HepG2 (cell line): ENCODE measurements at regions not wholly inside any gene's neighbourhood (a gene's known extent, or its start where the extent isn't known, plus 50 kb on each side); places are given as distances from the start of the nearest gene placed in this dataset.
A peak's percentile ranks its signal among the peaks of the same experiment; 100 is the strongest.

Source experiments
- ATAC-seq: fragments of 200-7000 bp; cut with Tn5 transposase; 3 replicates; pipeline ENCODE4 v1.9.1; 2020; ENCODE audit warnings: mild to moderate bottlenecking, moderate library complexity
- BruUV-seq: library from RNA; stranded (reverse); fragments of 400-500 nt; replicated peaks from 2 replicates; lab custom pipeline; 2021; lab: Mats Ljungman, UMichigan
- CTCF ChIA-PET: fragments of 300-600 bp; formaldehyde crosslinking; extraction: SDS; loops from one replicate; lab custom pipeline; 2021; ENCODE audit warnings: low total read pairs, inconsistent platforms, low intra/inter-chr PET ratio; lab: Yijun Ruan, JAX
- POLR2A ChIA-PET: fragments of 350-600 bp; sonication (Branson Sonifier 250); formaldehyde crosslinking; loops from one replicate; lab custom pipeline; 2020; ENCODE audit warnings: antibody characterized with exemption, inconsistent platforms; lab: Yijun Ruan, JAX
- DNase-seq: peaks from one replicate; pipeline ENCODE4 v3.0.0-alpha.2; 2015; ENCODE audit warnings: low spot score
- FAIRE-seq: peaks from 3 replicates; lab custom pipeline; 2011; peaks lifted over from hg19 to GRCh38; lab: Jason Lieb, UNC
- H2AFZ ChIP-seq: one replicate; pipeline ENCODE4 v1.6.1; 2011; ENCODE audit warnings: low read length, inconsistent platforms
- H3K27ac ChIP-seq: fragments of 300-600 bp; 3 replicates; pipeline ENCODE4 v1.8.0; 2011; ENCODE audit warnings: mixed run types, mild to moderate bottlenecking, mixed read lengths, low read length, inconsistent platforms; ENCODE audit not compliant: insufficient read depth; ENCODE audit errors: extremely low read length
- H3K27me3 ChIP-seq, 2 experiments: fragments of 200-600 bp in 1 of 2; 2 replicates in 1 of 2; 3 replicates in 1 of 2; pipeline versions ENCODE4 v1.6.0 to v1.8.0; 2011; ENCODE audit warnings: low read length in 2 of 2, mild to moderate bottlenecking in 2 of 2, moderate library complexity in 2 of 2, inconsistent platforms in 1 of 2; ENCODE audit not compliant: insufficient read depth in 2 of 2, control insufficient read depth in 1 of 2
- H3K36me3 ChIP-seq, 2 experiments: fragments of 200-600 bp in 1 of 2; replicated peaks in 1 of 2; 2 replicates in 1 of 2; 3 replicates in 1 of 2; pipeline versions ENCODE4 v1.5.1 to v1.8.0; 2011; ENCODE audit warnings: low read length in 2 of 2, inconsistent platforms in 1 of 2; ENCODE audit not compliant: insufficient read depth in 2 of 2, control insufficient read depth in 1 of 2
- H3K4me1 ChIP-seq: 2 replicates; pipeline ENCODE4 v1.5.1; 2012; ENCODE audit warnings: low read length, inconsistent platforms; ENCODE audit not compliant: insufficient read depth
- H3K4me2 ChIP-seq: 2 replicates; pipeline ENCODE4 v1.6.0; 2011; ENCODE audit warnings: low read depth, low read length, inconsistent platforms
- H3K4me3 ChIP-seq, 3 experiments: fragments of 200-600 bp in 1 of 3; sonication (generic), shearing (Covaris generic) in 1 of 3; replicated peaks in 1 of 3; 2 replicates each; pipeline ENCODE4 v1.5.1; 2011 to 2016; ENCODE audit warnings: low read length in 3 of 3, inconsistent platforms in 2 of 3, low read depth in 2 of 3, mild to moderate bottlenecking in 2 of 3, control low read depth in 1 of 3, mixed read lengths in 1 of 3; ENCODE audit not compliant: insufficient read depth in 1 of 3
- H3K79me2 ChIP-seq: one replicate; pipeline ENCODE4 v1.6.1; 2011; ENCODE audit warnings: low read length, inconsistent platforms; ENCODE audit not compliant: insufficient read depth
- H3K9ac ChIP-seq: 2 replicates; pipeline ENCODE4 v1.6.0; 2011; ENCODE audit warnings: mild to moderate bottlenecking, low read depth, low read length, inconsistent platforms; ENCODE audit not compliant: insufficient read depth
- H3K9me3 ChIP-seq: 2 replicates; pipeline ENCODE4 v1.5.1; 2012; ENCODE audit warnings: mild to moderate bottlenecking, low read length
- H4K20me1 ChIP-seq: 2 replicates; pipeline ENCODE4 v1.6.0; 2011; ENCODE audit warnings: inconsistent platforms, mild to moderate bottlenecking, low read length, moderate library complexity; ENCODE audit not compliant: insufficient read depth
- CTCF ChIP-seq: sonication (generic); formaldehyde crosslinking; IDR thresholded peaks from 2 replicates; pipeline ENCODE4 v1.5.0; 2020; ENCODE audit warnings: mild to moderate bottlenecking, missing genetic modification reagents, moderate library complexity
- GPN1 ChIP-seq: sonication (generic); formaldehyde crosslinking; IDR thresholded peaks from 2 replicates; pipeline ENCODE4 v1.5.1; 2020; ENCODE audit warnings: missing genetic modification reagents, borderline replicate concordance
- MED13 ChIP-seq: sonication (generic); formaldehyde crosslinking; IDR thresholded peaks from 2 replicates; pipeline ENCODE4 v1.5.0; 2020; ENCODE audit warnings: missing genetic modification reagents
- MIXL1 ChIP-seq: IDR thresholded peaks from 2 replicates; pipeline ENCODE4 v1.6.1; 2016
- NR2C2 ChIP-seq: sonication (generic); formaldehyde crosslinking; IDR thresholded peaks from 2 replicates; pipeline ENCODE4 v1.4.0; 2020; ENCODE audit warnings: missing genetic modification reagents, mild to moderate bottlenecking, moderate library complexity, borderline replicate concordance
- PRDM10 ChIP-seq: sonication (generic); formaldehyde crosslinking; IDR thresholded peaks from 2 replicates; pipeline ENCODE4 v1.4.0; 2020; ENCODE audit warnings: low read depth, missing genetic modification reagents
- TEAD3 ChIP-seq: optimal IDR thresholded peaks from 2 replicates; pipeline ENCODE3; 2016; ENCODE audit warnings: borderline replicate concordance
- TFE3 ChIP-seq: IDR thresholded peaks from 2 replicates; pipeline ENCODE4 v1.6.1; 2016
- ZMAT3 ChIP-seq: sonication (generic); formaldehyde crosslinking; conservative IDR thresholded peaks from 2 replicates; pipeline ENCODE4 v1.7.0; 2021; ENCODE audit warnings: missing genetic modification reagents
- ZNF230 ChIP-seq: sonication (generic); formaldehyde crosslinking; IDR thresholded peaks from 2 replicates; pipeline ENCODE4 v1.4.0; 2020; ENCODE audit warnings: mild to moderate bottlenecking, missing genetic modification reagents
- ZNF263 ChIP-seq: sonication (generic); formaldehyde crosslinking; IDR thresholded peaks from 2 replicates; pipeline ENCODE4 v1.4.0; 2020; ENCODE audit warnings: missing genetic modification reagents
- ZNF44 ChIP-seq: sonication (generic); formaldehyde crosslinking; IDR thresholded peaks from 2 replicates; pipeline ENCODE4 v1.5.1; 2020; ENCODE audit warnings: mild to moderate bottlenecking, missing genetic modification reagents
- ZNF879 ChIP-seq: sonication (generic); formaldehyde crosslinking; IDR thresholded peaks from 2 replicates; pipeline ENCODE4 v1.8.1; 2023; ENCODE audit warnings: missing genetic modification reagents
- WGBS: methylation state at CpG from one replicate; pipeline ENCODE4 v1.1.6; 2017; ENCODE audit warnings: low lambda C conversion rate; 5-methylcytosine and 5-hydroxymethylcytosine counted together
- in situ Hi-C: cut with HindIII; loops from 2 replicates; pipeline ENCODE4 v1.10.0; 2017; ENCODE audit warnings: low pct_unique_long_range_greater_than_20kb; ENCODE audit not compliant: extremely low pct_ligation_motif_present
- intact Hi-C: fragments of 100-400 bp; cut with micrococcal nuclease; formaldehyde crosslinking; loops from one replicate; pipeline ENCODE4 v1.10.0; 2022; ENCODE audit not compliant: unreplicated experiment

GRCh38 chr2:56108806-56109205 lies 75.0 kb upstream of the CCDC85A start:
- ChIA-PET CTCF (no interaction called here), POLR2A (no interaction called here)
- no peak overlapping the region for H3K4me2 ChIP-seq
- TF ChIP-seq CTCF (CRISPR knock-in tag) (peak; percentile 46), ZNF44 (CRISPR knock-in tag) (no peak)
- intact Hi-C loops (no loop called here), in situ Hi-C loops (no loop called here)
- FAIRE-seq (peak; percentile 23), ATAC-seq (peak; percentile 91), DNase-seq (no peak)
- H3K27me3 ChIP-seq: no peaks in the 10 kb centered on the region
- no peaks in the 10 kb centered on the region for H3K9me3 ChIP-seq
- H3K27ac ChIP-seq: no peak overlapping the region
- no peaks in the 10 kb centered on the region for H3K79me2 ChIP-seq
- no peak overlapping the region for H3K4me3 ChIP-seq
- no peaks in the 10 kb centered on the region for H3K36me3 ChIP-seq
- no peaks in the 10 kb centered on the region for H3K4me1 ChIP-seq
- H4K20me1 ChIP-seq: no peaks in the 10 kb centered on the region
- BruUV-seq: no TSS peak
- WGBS: 0% methylated on average over 2 of the region's 2 CpGs
- H3K9ac ChIP-seq: no peak overlapping the region
- H2AFZ ChIP-seq: no peak overlapping the region

GRCh38 chr2:56109994-56110393 lies 73.8 kb upstream of the CCDC85A start:
- Histone ChIP-seq H3K4me1 (no peaks in the 10 kb centered on the region), H3K36me3 (no peaks in the 10 kb centered on the region), H3K27me3 (no peaks in the 10 kb centered on the region), H3K27ac (no peak overlapping the region), H3K79me2 (no peaks in the 10 kb centered on the region), H3K9ac (no peak overlapping the region), H3K4me3 (no peak overlapping the region), H3K4me2 (no peak overlapping the region), H4K20me1 (no peaks in the 10 kb centered on the region), H3K9me3 (no peaks in the 10 kb centered on the region), H2AFZ (no peak overlapping the region)
- DNase-seq (no peak), ATAC-seq (no peak), FAIRE-seq (no peak)
- intact Hi-C loops (no loop called here), in situ Hi-C loops (no loop called here)
- POLR2A ChIA-PET: no interaction called here
- BruUV-seq: no TSS peak
- CTCF ChIA-PET: no interaction called here
- TF ChIP-seq GPN1 (CRISPR knock-in tag) (no peak), PRDM10 (no peak), ZNF230 (CRISPR knock-in tag) (no peak), ZNF263 (CRISPR knock-in tag) (no peak), MED13 (CRISPR knock-in tag) (no peak), ZMAT3 (CRISPR knock-in tag) (no peak), NR2C2 (no peak), ZNF879 (CRISPR knock-in tag) (no peak), MIXL1 (no peak), TFE3 (CRISPR knock-in tag) (no peak), TEAD3 (CRISPR knock-in tag) (no peak)
